HL-60 (cell line): ENCODE measurements at regions not wholly inside any gene's neighbourhood (a gene's known extent, or its start where the extent isn't known, plus 50 kb on each side); places are given as distances from the start of the nearest gene placed in this dataset.

Experiments used
- DNase-seq, 2 experiments: peaks; one replicate each; pipeline ENCODE4 v3.0.0-alpha.2; 2010 to 2020; ENCODE audit warnings: low read depth in 1 of 2, low spot score in 1 of 2
- H3K27ac ChIP-seq: fragments of 250-450 bp; sonication (Bioruptor Pico); replicated peaks from 2 replicates; pipeline ENCODE4 v1.5.1; 2020; ENCODE audit warnings: mild to moderate bottlenecking, moderate library complexity
- H3K27me3 ChIP-seq: fragments of 250-450 bp; sonication (Bioruptor Pico); 2 replicates; pipeline ENCODE4 v1.5.1; 2021; ENCODE audit warnings: mild to moderate bottlenecking, moderate library complexity; ENCODE audit not compliant: insufficient read depth, poor library complexity, severe bottlenecking
- H3K4me3 ChIP-seq: replicated peaks from 2 replicates; pipeline ENCODE4 v1.5.1; 2011; ENCODE audit warnings: mild to moderate bottlenecking, control low read depth, low read length; ENCODE audit not compliant: insufficient read depth
- GABPA ChIP-seq: IDR thresholded peaks from 2 replicates; pipeline ENCODE4 v1.6.1; 2012; ENCODE audit warnings: low read depth
- POLR2AphosphoS5 ChIP-seq: IDR thresholded peaks from 2 replicates; pipeline ENCODE4 v1.6.1; 2012; ENCODE audit warnings: low read depth
- SPI1 ChIP-seq: IDR thresholded peaks from 2 replicates; pipeline ENCODE4 v1.6.1; 2012; ENCODE audit warnings: low read depth, mild to moderate bottlenecking, borderline replicate concordance
- TF ChIP-seq, protein P1 (sequence below): IDR thresholded peaks from 2 replicates; pipeline ENCODE4 v1.6.1; 2012; ENCODE audit warnings: low read depth; ENCODE audit not compliant: insufficient replicate concordance
- TF ChIP-seq, protein P2 (sequence below): IDR thresholded peaks from one replicate; pipeline ENCODE4 v1.5.1; 2011; ENCODE audit warnings: low read length, control low read depth, inconsistent platforms; ENCODE audit not compliant: insufficient read depth

DNA sequence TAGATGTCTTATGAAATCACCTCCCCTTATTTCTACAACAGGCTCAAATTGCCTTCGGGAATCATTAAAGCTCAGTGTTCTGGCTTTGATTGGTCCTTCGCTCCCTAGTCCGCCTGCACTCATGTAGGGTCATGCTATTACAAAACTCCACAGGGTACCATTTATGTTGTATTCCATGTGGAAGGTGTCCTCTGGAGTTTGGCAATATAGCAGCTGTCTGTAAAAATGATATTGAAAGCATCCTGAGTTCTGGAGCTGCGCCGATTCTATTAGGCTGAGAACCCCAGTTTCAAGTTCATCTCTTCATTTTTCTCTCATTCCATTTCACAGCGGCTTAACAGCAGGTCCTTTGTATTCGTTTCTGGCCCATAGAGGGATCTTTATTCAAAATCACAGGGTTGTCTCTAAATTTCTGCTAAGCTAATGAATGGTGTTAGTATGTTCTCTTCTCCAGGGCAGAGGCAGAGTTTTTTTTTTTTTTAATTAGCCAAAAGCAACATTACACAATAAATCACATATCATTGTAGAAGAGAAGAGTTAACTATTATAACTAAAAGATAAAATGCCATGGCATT, 71.9 kb upstream of the TEKT1 start:
- no peak for DNase-seq
- no peak overlapping the region for H3K27ac ChIP-seq
- no peak overlapping the region for H3K4me3 ChIP-seq
- H3K27me3 ChIP-seq, result no peaks in the 10 kb centered on the region
- TF ChIP-seq, protein P1, sequence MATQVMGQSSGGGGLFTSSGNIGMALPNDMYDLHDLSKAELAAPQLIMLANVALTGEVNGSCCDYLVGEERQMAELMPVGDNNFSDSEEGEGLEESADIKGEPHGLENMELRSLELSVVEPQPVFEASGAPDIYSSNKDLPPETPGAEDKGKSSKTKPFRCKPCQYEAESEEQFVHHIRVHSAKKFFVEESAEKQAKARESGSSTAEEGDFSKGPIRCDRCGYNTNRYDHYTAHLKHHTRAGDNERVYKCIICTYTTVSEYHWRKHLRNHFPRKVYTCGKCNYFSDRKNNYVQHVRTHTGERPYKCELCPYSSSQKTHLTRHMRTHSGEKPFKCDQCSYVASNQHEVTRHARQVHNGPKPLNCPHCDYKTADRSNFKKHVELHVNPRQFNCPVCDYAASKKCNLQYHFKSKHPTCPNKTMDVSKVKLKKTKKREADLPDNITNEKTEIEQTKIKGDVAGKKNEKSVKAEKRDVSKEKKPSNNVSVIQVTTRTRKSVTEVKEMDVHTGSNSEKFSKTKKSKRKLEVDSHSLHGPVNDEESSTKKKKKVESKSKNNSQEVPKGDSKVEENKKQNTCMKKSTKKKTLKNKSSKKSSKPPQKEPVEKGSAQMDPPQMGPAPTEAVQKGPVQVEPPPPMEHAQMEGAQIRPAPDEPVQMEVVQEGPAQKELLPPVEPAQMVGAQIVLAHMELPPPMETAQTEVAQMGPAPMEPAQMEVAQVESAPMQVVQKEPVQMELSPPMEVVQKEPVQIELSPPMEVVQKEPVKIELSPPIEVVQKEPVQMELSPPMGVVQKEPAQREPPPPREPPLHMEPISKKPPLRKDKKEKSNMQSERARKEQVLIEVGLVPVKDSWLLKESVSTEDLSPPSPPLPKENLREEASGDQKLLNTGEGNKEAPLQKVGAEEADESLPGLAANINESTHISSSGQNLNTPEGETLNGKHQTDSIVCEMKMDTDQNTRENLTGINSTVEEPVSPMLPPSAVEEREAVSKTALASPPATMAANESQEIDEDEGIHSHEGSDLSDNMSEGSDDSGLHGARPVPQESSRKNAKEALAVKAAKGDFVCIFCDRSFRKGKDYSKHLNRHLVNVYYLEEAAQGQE, result no peak
- TF ChIP-seq SPI1 (no peak), POLR2AphosphoS5 (no peak), GABPA (no peak)

DNA sequence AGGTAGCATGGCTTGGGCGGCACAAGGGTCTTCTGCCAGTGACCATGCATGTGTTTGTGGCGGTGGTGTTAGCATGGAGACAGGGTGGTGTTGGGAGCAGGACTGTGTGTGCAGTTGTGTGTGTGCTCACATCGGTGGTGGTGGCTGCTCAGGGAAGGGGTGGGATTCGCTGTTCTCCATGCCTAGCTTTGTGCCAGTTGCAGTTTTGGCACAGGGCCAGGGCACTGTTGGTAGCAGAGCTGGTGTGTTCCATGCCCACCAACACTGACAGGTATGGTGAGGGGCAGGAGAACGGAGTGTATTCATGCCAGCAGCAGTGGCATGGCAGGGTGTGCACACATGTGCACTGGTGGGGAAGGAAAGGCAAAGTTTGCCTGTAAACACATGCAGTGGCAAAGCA, 77.3 kb upstream of the TEKT1 start:
- DNase-seq, result no peak
- TF ChIP-seq, protein P2, sequence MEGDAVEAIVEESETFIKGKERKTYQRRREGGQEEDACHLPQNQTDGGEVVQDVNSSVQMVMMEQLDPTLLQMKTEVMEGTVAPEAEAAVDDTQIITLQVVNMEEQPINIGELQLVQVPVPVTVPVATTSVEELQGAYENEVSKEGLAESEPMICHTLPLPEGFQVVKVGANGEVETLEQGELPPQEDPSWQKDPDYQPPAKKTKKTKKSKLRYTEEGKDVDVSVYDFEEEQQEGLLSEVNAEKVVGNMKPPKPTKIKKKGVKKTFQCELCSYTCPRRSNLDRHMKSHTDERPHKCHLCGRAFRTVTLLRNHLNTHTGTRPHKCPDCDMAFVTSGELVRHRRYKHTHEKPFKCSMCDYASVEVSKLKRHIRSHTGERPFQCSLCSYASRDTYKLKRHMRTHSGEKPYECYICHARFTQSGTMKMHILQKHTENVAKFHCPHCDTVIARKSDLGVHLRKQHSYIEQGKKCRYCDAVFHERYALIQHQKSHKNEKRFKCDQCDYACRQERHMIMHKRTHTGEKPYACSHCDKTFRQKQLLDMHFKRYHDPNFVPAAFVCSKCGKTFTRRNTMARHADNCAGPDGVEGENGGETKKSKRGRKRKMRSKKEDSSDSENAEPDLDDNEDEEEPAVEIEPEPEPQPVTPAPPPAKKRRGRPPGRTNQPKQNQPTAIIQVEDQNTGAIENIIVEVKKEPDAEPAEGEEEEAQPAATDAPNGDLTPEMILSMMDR, result no peak
- TF ChIP-seq POLR2AphosphoS5 (no peak), SPI1 (no peak), GABPA (no peak)
- TF ChIP-seq, protein P1, result no peak
- no peak overlapping the region for H3K4me3 ChIP-seq
- H3K27me3 ChIP-seq, result no peaks in the 10 kb centered on the region
- H3K27ac ChIP-seq, result no peak overlapping the region

DNA sequence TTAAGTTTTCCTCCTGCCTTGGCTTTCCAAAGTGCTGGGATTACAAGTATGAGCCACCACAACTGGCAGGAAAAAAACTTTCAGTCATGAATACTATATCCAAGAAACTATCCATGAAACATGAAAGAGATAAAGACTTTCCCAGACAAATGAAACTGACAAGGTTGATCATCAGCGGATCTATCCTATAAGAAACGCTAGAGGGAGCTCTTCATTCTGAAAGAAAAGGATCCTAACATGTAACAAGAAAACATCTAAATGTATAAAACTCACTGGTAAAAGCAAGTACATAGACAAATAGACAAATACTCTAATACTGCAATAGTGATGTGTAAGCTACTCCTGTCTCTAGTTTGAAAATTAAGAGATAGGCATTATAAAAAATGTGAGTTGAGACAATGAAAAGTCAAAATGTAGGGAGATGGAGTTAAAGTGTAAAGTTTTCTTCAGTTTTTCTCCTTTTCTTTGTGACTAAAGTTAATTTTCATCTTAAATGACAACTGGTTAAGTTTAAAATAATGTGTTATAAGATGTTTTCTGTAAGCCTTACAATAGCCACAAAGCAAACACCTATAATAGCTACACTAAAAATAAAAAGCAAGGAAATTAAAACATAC, 79.6 kb upstream of the TEKT1 start:
- TF ChIP-seq, protein P1, result no peak
- TF ChIP-seq SPI1 (no peak), GABPA (no peak), POLR2AphosphoS5 (no peak)
- TF ChIP-seq, protein P2, result no peak
- H3K4me3 ChIP-seq, result no peak overlapping the region
- no peak for DNase-seq
- no peaks in the 10 kb centered on the region for H3K27me3 ChIP-seq
- H3K27ac ChIP-seq, result no peak overlapping the region
